H4 (cell line): ENCODE measurements at regions not wholly inside any gene's neighbourhood (a gene's known extent, or its start where the extent isn't known, plus 50 kb on each side); places are given as distances from the start of the nearest gene placed in this dataset.

Experiments used
- DNase-seq: peaks from one replicate; pipeline ENCODE4 v3.0.0-alpha.2; 2015; ENCODE audit warnings: low spot score

GRCh38 chr18:60445341-60445740, 72.8 kb upstream of the MC4R start:
- DNase-seq = no peak

DNA sequence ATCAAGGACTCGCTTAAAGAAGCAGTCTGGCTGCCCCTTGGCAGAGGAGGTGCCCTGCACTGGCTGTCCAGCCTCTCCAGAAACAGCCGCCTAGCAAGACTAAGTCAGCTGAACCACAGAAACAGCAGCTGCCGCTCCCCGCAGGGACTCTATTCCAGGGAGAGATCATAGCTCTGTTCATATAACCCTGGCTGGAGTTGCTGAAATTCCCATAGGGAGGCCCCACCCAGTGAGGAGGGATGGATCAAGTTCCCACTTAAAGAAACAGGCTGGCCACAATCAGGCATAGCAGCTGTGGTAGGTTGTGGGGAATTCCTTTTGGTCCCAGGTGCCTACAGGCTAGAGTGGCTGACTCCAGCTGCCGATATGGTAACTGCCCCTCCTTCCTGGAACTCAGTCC, 74.2 kb upstream of the MC4R start:
- peak; percentile 30 for DNase-seq

GRCh38 chr18:60448487-60449267, 76.1 kb upstream of the MC4R start:
- DNase-seq = no peak

DNA sequence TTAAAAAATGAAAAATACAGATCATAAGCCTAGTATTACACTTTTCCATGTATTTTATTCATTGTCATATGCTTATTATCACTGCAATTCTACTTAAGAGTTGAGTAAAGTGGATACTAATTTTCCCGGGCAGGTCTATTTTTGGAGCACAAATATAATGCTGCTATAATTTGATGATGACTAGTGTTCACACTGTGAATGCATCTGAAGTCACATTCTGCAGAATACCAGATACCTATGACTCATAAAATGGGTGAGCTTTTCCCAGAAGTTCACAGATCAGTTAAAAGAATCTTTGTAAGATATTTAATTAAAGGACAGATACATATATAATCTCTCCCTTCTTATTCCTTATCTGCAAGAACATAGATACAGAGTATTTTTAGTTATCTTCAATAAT, 79.8 kb upstream of the MC4R start:
- DNase-seq = no peak

GRCh38 chr18:60466677-60467076, 94.1 kb upstream of the MC4R start:
- no peak for DNase-seq

DNA sequence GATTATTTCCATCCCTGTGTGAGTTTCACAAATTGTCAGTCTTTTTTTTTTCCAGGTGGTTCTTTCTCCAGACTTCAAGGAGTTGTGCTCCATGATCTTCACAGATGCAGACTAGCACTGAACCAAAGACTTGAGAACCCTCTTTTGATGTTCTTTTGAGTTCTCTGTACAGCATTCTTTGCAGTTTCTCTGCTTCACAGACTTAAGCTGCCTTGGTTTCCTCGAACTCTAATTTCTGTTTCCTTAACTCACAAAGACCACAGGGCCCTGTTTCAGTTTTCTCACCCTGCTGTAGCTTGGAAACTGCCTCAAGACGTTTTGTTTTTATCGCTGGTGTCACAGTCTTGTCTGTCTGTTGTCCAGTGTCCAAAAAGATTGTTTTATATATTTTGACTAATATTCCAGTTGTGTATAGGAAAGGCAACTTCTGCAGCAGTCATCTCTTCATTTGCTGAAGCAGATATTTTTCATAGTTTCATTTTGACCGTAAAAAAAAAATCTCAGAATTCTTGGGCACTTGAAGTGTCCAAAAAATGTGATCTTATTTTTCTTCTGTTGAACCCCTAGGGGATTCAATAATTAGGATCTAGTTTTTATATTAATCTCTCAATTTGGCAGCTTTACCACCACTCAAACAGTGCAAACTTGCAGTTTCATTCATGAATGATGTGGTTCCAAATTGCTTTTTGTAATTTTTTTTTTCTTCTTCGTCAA, 97.0 kb upstream of the MC4R start:
- no peak for DNase-seq

DNA sequence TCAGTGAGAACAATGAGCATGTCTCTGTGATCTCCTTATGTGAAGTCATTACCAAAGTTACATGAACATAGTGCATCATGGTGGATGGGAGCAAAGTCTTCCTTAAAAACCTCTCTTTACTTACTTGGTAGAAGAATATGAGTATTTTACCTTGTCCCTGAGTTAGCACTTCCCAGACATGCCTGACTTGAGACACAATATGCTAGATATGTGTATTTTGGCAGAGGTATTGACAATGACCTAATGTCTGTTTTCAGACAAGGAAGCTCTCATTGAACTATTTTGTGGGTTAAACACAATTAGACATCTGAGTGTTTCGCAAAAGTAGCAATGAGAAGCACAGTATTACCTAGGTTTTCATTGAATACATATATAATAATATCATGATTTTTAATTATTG, 99.1 kb upstream of the MC4R start:
- no peak for DNase-seq

GRCh38 chr18:60485201-60485600, 112.6 kb upstream of the MC4R start:
- no peak for DNase-seq

DNA sequence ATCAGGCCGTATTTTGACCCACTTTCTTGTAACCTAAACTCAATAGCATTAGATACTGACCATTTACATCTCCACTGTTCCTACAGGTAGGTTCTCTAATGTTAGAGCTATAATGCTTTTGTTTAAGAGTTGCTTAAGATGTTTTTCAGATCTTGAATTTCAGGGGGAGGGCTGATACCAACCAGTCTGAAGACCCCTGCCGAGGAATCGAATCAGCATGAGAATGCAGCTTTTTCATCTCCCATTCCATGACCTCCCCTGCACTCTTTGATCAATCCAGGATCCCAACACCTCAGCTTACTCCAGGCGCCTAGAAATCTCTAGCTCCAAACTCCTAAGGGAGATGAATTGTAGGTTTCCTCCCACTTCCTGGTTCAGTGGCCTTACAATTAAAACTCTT, 120.5 kb upstream of the MC4R start:
- DNase-seq = no peak

GRCh38 chr18:60499675-60500074, 127.1 kb upstream of the MC4R start:
- no peak for DNase-seq

DNA sequence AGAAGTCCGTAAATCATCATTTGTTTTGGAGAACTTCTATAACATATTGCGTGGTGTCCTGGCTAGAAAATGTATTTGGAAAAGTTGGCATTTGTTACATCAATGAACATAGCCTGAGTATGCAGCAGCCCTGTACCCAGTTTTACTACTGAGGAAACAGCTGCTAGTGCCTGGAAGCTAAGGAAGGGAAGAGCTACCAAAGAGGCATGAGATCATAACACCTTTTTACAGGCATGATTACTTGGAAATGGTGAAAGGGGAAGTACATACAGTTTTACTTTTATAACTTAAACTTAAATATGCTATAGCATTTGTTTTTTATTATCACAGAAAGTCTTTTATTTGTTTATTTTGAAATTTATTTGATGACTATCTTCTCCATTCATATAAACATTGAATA, 128.4 kb upstream of the MC4R start:
- no peak for DNase-seq

DNA sequence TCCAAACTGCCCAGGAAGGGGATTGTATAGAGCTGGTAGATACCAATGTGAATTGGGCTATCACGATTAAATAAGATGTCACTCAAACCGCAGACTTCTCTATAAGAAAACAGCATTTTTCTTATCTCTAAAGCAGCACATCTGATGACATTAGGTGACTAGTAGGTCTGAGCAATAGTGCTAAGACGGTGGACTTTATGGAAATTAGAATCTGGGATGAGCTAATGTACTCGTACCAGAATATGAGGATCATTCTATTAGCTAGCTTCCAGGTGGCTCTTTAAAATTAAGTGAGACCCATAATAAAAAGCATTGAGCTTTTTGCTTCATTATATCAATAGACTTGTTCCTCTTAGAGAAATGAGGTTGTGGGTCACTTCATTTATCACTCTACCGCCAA, 130.0 kb upstream of the MC4R start:
- no peak for DNase-seq

GRCh38 chr18:60503199-60503598, 130.6 kb upstream of the MC4R start:
- no peak for DNase-seq

- DNase-seq = no peak
Observed at GRCh38 chr18:60506190-60506589, 133.6 kb upstream of the MC4R start.

- DNase-seq = no peak
Observed at GRCh38 chr18:60506682-60507081, 134.1 kb upstream of the MC4R start.

GRCh38 chr18:60508108-60508507, 135.5 kb upstream of the MC4R start:
- no peak for DNase-seq

DNA sequence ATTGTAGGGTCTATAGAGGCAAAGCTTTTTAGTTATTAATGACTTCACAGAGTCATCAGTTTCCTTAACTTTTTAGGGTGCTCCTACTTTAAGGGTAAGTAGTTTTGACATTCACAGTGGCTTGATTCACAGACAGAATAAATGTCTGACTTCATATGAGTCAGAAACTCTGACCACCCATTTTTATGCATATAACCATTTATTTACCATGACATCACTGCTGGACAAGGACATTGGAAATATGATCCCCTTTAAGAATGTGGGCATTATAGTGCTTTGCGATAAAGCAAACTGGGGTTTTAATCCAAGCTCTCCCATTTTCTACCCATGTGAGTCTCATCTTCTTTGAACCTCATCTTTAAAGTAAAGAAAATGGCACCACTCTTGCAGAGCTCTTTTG, 162.0 kb upstream of the MC4R start:
- DNase-seq = peak; percentile 47

DNA sequence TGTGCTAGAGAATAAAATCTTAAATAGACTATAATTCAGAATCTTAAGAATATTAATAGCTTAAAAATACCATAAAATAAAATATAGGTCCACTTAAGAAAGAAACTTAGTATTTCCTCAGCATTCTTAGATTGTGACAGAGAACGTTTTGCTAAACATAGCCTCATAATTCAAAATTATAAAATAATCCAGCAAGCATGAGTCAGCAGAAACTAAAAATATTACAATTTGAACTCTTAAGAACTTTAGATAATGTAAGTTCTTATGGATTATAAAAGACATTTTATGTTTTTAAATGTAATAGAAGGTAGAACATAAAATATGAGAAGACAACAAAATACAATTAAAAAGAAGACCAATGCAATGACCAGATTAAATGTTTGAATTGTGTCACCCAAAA, 164.5 kb upstream of the MC4R start:
- no peak for DNase-seq

DNA sequence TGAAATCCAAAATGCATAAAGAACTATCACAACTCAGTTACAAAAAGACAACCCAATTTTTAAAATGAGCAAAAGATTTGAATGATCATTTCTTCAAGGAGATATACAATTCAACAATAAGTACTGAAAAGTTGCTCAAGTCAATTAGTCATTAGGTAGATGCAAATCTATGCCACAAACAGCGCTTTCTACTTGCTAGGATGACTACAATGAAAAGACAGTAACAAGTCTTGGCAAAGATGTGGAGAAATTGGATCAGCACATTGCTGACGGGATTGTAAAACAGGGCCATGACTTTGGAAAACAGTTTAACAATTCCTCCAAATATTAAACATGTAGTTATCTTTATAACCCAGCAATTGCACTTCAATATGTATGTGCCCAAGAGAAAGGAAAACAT, 166.3 kb upstream of the MC4R start:
- no peak for DNase-seq

DNA sequence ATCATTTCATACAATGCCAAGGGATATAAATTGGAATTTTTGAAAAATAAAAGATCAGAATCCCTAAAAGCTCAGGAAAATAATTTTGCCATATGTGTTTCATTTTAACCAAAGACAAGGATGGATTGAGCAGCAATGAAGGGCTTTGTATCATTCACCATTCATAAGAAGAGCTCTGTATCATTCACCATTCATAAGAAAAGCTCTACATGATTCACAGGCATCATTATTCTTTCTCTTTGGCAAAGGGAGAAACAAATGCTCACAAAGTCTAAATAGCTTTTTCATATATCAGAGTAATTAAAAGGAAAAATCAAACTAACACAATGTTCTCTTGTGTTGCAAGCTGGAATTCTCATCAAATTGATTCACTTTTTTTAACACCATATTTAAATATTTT, 169.1 kb upstream of the MC4R start:
- no peak for DNase-seq

- no peak for DNase-seq
Observed at GRCh38 chr18:60543646-60544045, 171.1 kb upstream of the MC4R start.

- peak; percentile 76 for DNase-seq
Observed at GRCh38 chr18:60549338-60549960, 176.9 kb upstream of the MC4R start.

GRCh38 chr18:60552948-60553347, 180.4 kb upstream of the MC4R start:
- no peak for DNase-seq
